ENCODE measurements at regions not wholly inside any gene's neighbourhood (a gene's known extent, or its start where the extent isn't known, plus 50 kb on each side); places are given as distances from the start of the nearest gene placed in this dataset.

- Histone ChIP-seq H3K27me3 (no peaks in the 10 kb centered on the region), H3K4me1 (no peaks in the 10 kb centered on the region), H3K27ac (no peak overlapping the region), H3K36me3 (no peaks in the 10 kb centered on the region), H3K9me3 (no peaks in the 10 kb centered on the region), H3K4me3 (no peak overlapping the region)
- DNase-seq (no peak), ATAC-seq (no peak)
- TF ChIP-seq POLR2A (IDR thresholded peaks at IDR 0.05) (no peak), CTCF (IDR thresholded peaks at IDR 0.05 in 4 of 5, conservative IDR thresholded peaks at IDR 0.05 in 1 of 5) (no peak)
- in situ Hi-C loops (cut with MboI; ENCODE audit: low sequenced_read_pairs in 4 of 4) = no loop called here
- intact Hi-C loops (cut with DNase I; ENCODE audit: low total_unique reads) = loop anchor here (2.0 kb wide), 1 partner anchor 15 kb away; no protein-coding TSS in a partner anchor
Observed at GRCh38 chr1:64387389-64388285, 82.3 kb upstream of the CACHD1 start.

DNA sequence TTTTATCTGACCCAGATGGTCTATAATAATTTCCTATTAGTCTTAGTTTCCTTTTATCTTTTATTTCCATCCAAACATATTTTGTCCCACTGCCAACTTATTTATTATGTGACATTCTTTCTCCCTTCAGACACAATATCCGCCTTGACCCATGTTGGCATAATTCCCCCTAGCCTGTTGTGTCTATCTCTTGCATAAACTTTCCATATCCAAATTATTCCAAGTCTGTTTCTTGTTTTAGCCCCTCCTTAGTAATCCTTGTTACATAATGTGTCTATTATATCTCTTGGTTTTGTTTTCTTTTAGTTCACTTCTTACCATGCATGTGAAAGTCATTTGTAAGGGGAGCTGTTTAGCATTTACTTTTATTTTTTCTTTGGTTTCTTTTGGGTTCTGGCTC is 81.6 kb upstream of the CACHD1 start:
- Histone ChIP-seq H3K27ac (no peak overlapping the region), H3K9me3 (no peaks in the 10 kb centered on the region), H3K36me3 (no peaks in the 10 kb centered on the region), H3K4me1 (no peaks in the 10 kb centered on the region), H3K27me3 (no peaks in the 10 kb centered on the region), H3K4me3 (no peak overlapping the region)
- TF ChIP-seq POLR2A (IDR thresholded peaks at IDR 0.05) (no peak), CTCF (IDR thresholded peaks at IDR 0.05 in 4 of 5, conservative IDR thresholded peaks at IDR 0.05 in 1 of 5) (no peak)
- intact Hi-C loops (cut with DNase I; ENCODE audit: low total_unique reads) (loop anchor here (2.0 kb wide), 1 partner anchor 16 kb away; no protein-coding TSS in a partner anchor), in situ Hi-C loops (cut with MboI; ENCODE audit: low sequenced_read_pairs in 4 of 4) (no loop called here)
- no peak for ATAC-seq
- no peak for DNase-seq

- H3K4me3 ChIP-seq = no peak overlapping the region
- TF ChIP-seq CTCF (IDR thresholded peaks at IDR 0.05 in 4 of 5, conservative IDR thresholded peaks at IDR 0.05 in 1 of 5) (no peak), POLR2A (IDR thresholded peaks at IDR 0.05) (no peak)
- H3K27me3 ChIP-seq = no peaks in the 10 kb centered on the region
- no peaks in the 10 kb centered on the region for H3K9me3 ChIP-seq
- H3K27ac ChIP-seq = no peak overlapping the region
- DNase-seq (no peak), ATAC-seq (no peak)
- in situ Hi-C loops (cut with MboI; ENCODE audit: low sequenced_read_pairs in 4 of 4) (no loop called here), intact Hi-C loops (cut with DNase I; ENCODE audit: low total_unique reads) (no loop called here)
- H3K36me3 ChIP-seq = no peaks in the 10 kb centered on the region
- no peaks in the 10 kb centered on the region for H3K4me1 ChIP-seq
Observed at GRCh38 chr1:64392109-64392508, 77.8 kb upstream of the CACHD1 start.

DNA sequence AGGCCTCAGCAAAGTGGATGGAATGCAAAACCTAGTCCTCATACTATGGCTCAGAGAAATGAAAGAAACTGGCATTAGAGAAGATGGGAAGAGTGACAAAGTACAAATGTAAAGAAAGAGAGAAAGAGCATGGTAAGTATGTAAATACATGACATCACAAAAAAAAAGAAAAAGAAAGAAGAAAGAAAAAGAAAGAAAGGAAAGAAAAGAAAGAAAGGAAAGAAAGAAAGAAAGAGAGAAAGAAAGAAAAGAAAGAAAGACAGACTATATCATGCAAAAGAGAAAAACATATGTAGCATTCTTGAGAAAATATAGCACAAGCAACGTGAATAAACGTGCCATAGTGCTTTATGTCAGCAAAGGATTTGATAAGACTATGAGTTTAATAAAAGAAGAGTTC is 76.1 kb upstream of the CACHD1 start:
- Histone ChIP-seq H3K36me3 (no peaks in the 10 kb centered on the region), H3K27me3 (no peaks in the 10 kb centered on the region), H3K4me3 (no peak overlapping the region), H3K4me1 (no peaks in the 10 kb centered on the region), H3K9me3 (no peaks in the 10 kb centered on the region), H3K27ac (no peak overlapping the region)
- intact Hi-C loops (cut with DNase I; ENCODE audit: low total_unique reads) (no loop called here), in situ Hi-C loops (cut with MboI; ENCODE audit: low sequenced_read_pairs in 4 of 4) (no loop called here)
- TF ChIP-seq CTCF (IDR thresholded peaks at IDR 0.05 in 4 of 5, conservative IDR thresholded peaks at IDR 0.05 in 1 of 5) (no peak), POLR2A (IDR thresholded peaks at IDR 0.05) (no peak)
- ATAC-seq (no peak), DNase-seq (no peak)

Data from gastrocnemius medialis (tissue), 4 donors.